Mammary epithelial cell (primary cell): ENCODE measurements at regions not wholly inside any gene's neighbourhood (a gene's known extent, or its start where the extent isn't known, plus 50 kb on each side); places are given as distances from the start of the nearest gene placed in this dataset.

Experiments
- EZH2 ChIP-seq: IDR thresholded peaks from 2 replicates; pipeline ENCODE4 v1.6.1; 2012; ENCODE audit warnings: low read length, inconsistent platforms, borderline replicate concordance
- TF ChIP-seq, protein P1 (sequence below), 2 donors: IDR thresholded peaks in 1 of 2; conservative IDR thresholded peaks in 1 of 2; 2 replicates each; pipeline ENCODE4 v1.5.1; 2011 to 2012; ENCODE audit warnings: inconsistent platforms in 2 of 2, low read length in 2 of 2, mild to moderate bottlenecking in 2 of 2, control low read depth in 1 of 2, low read depth in 1 of 2; ENCODE audit not compliant: insufficient read depth in 1 of 2; ENCODE audit errors: extremely low read depth in 1 of 2

DNA sequence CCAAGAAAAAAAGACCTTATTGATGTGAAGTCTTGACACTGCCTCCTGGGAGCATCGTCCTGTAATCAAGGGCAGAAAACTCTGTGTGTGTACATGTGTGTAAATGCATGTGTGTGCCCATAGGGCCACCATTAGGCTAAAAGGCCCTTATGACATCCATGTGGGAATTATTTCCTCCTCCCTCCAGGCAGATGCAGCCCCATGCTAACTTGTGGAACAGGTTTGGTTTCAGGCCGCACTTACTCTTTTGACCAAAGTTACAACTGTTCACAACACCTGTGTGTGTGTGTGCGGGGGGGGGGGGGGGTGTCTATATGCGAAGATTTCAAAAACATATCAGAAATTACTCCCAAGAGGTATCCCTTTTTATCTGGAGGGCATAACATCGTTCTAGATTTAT is 87.4 kb upstream of the SLC14A2 start:
- TF ChIP-seq, protein P1, sequence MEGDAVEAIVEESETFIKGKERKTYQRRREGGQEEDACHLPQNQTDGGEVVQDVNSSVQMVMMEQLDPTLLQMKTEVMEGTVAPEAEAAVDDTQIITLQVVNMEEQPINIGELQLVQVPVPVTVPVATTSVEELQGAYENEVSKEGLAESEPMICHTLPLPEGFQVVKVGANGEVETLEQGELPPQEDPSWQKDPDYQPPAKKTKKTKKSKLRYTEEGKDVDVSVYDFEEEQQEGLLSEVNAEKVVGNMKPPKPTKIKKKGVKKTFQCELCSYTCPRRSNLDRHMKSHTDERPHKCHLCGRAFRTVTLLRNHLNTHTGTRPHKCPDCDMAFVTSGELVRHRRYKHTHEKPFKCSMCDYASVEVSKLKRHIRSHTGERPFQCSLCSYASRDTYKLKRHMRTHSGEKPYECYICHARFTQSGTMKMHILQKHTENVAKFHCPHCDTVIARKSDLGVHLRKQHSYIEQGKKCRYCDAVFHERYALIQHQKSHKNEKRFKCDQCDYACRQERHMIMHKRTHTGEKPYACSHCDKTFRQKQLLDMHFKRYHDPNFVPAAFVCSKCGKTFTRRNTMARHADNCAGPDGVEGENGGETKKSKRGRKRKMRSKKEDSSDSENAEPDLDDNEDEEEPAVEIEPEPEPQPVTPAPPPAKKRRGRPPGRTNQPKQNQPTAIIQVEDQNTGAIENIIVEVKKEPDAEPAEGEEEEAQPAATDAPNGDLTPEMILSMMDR (conservative IDR thresholded peaks at IDR 0.05 in 1 of 2, IDR thresholded peaks at IDR 0.05 in 1 of 2; ENCODE audit: extremely low read depth in 1 of 2, insufficient read depth in 1 of 2, low read depth in 1 of 2, low read length in 2 of 2): no peak
- no peak for TF ChIP-seq EZH2
